KMS-11 (cell line): ENCODE measurements at regions not wholly inside any gene's neighbourhood (a gene's known extent, or its start where the extent isn't known, plus 50 kb on each side); places are given as distances from the start of the nearest gene placed in this dataset.

Experiments
- H2AFZ ChIP-seq: fragments of 200-600 bp; sonication (generic); 2 replicates; pipeline ENCODE4 v1.6.1; 2016; ENCODE audit warnings: antibody characterized with exemption, mixed run types, low read depth
- H3K27ac ChIP-seq: fragments of 200-600 bp; sonication (generic); 2 replicates; pipeline ENCODE4 v1.6.1; 2016; ENCODE audit warnings: mild to moderate bottlenecking, mixed run types
- H3K27me3 ChIP-seq: fragments of 200-600 bp; sonication (generic); 2 replicates; pipeline ENCODE4 v1.6.1; 2017; ENCODE audit warnings: mild to moderate bottlenecking, low read depth, mixed run types, moderate library complexity; ENCODE audit not compliant: insufficient read depth
- H3K36me3 ChIP-seq: fragments of 200-600 bp; sonication (generic); 2 replicates; pipeline ENCODE4 v1.6.1; 2017; ENCODE audit warnings: mild to moderate bottlenecking, mixed run types; ENCODE audit not compliant: insufficient read depth
- H3K4me1 ChIP-seq: fragments of 200-600 bp; sonication (generic); 2 replicates; pipeline ENCODE4 v1.6.1; 2016; ENCODE audit warnings: mild to moderate bottlenecking, low read depth, mixed run types; ENCODE audit not compliant: poor library complexity, severe bottlenecking
- H3K4me2 ChIP-seq: fragments of 200-600 bp; sonication (generic); 2 replicates; pipeline ENCODE4 v1.7.0; 2016; ENCODE audit warnings: mild to moderate bottlenecking, mixed run types
- H3K4me3 ChIP-seq: fragments of 200-600 bp; sonication (generic); IDR thresholded peaks from 2 replicates; pipeline ENCODE4 v1.6.1; 2017; ENCODE audit warnings: low read depth, low read length, mixed read lengths; ENCODE audit not compliant: insufficient read depth
- H3K79me2 ChIP-seq: fragments of 200-600 bp; sonication (generic); 2 replicates; pipeline ENCODE4 v1.6.1; 2016; ENCODE audit warnings: low read depth, mixed run types; ENCODE audit not compliant: insufficient read depth
- H3K9ac ChIP-seq: fragments of 200-600 bp; sonication (generic); 2 replicates; pipeline ENCODE4 v1.6.1; 2016; ENCODE audit warnings: mild to moderate bottlenecking, mixed run types
- H4K20me1 ChIP-seq: fragments of 200-600 bp; sonication (generic); 2 replicates; pipeline ENCODE4 v1.6.1; 2016; ENCODE audit warnings: mild to moderate bottlenecking, mixed run types; ENCODE audit not compliant: insufficient read depth
- TF ChIP-seq, protein P1 (sequence below): fragments of 200-600 bp; sonication (generic); conservative IDR thresholded peaks from 2 replicates; pipeline ENCODE4 v1.6.1; 2017; ENCODE audit warnings: low read depth, mild to moderate bottlenecking, antibody characterized with exemption, low read length, moderate library complexity, mixed read lengths

DNA sequence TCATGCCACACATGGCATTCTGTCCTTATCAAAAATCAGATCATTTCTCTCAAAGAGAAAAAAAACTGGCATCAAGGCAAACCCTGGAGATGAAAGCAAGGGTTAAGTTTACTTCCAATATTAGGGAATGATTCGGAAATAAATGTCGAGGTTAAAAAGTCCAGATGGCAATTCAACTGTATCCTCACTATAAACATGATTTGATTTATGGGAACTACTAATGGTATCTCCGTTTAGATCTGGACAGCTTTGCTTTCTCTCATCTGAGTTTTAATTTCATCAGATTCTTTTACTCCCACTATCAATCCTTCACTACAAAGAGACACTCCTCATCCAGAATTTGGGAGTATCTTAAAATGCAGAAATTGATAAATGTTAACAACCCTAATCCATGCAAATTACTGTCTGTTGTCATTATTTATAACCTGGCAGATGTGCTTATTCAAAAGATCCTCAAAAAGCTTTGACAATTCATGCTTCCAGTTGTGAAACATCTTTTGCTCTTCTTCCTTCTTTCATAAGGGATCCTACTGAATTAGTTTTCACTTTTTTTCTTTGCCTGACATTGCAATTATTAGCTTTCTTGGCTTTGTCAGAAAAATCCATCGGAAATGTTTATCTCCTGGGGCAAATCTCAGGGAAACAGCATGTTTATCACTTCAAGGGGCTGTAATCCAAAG, 903.2 kb downstream of the MCTP2 start:
- TF ChIP-seq, protein P1, sequence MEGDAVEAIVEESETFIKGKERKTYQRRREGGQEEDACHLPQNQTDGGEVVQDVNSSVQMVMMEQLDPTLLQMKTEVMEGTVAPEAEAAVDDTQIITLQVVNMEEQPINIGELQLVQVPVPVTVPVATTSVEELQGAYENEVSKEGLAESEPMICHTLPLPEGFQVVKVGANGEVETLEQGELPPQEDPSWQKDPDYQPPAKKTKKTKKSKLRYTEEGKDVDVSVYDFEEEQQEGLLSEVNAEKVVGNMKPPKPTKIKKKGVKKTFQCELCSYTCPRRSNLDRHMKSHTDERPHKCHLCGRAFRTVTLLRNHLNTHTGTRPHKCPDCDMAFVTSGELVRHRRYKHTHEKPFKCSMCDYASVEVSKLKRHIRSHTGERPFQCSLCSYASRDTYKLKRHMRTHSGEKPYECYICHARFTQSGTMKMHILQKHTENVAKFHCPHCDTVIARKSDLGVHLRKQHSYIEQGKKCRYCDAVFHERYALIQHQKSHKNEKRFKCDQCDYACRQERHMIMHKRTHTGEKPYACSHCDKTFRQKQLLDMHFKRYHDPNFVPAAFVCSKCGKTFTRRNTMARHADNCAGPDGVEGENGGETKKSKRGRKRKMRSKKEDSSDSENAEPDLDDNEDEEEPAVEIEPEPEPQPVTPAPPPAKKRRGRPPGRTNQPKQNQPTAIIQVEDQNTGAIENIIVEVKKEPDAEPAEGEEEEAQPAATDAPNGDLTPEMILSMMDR, result no peak
- H3K4me3 ChIP-seq, result no peak overlapping the region
- H2AFZ ChIP-seq, result no peak overlapping the region
- H3K9ac ChIP-seq, result no peak overlapping the region
- no peaks in the 10 kb centered on the region for H3K79me2 ChIP-seq
- H3K4me1 ChIP-seq, result no peaks in the 10 kb centered on the region
- H3K27me3 ChIP-seq, result no peaks in the 10 kb centered on the region
- H3K36me3 ChIP-seq, result no peaks in the 10 kb centered on the region
- no peak overlapping the region for H3K27ac ChIP-seq
- H4K20me1 ChIP-seq, result no peaks in the 10 kb centered on the region
- H3K4me2 ChIP-seq, result no peak overlapping the region

DNA sequence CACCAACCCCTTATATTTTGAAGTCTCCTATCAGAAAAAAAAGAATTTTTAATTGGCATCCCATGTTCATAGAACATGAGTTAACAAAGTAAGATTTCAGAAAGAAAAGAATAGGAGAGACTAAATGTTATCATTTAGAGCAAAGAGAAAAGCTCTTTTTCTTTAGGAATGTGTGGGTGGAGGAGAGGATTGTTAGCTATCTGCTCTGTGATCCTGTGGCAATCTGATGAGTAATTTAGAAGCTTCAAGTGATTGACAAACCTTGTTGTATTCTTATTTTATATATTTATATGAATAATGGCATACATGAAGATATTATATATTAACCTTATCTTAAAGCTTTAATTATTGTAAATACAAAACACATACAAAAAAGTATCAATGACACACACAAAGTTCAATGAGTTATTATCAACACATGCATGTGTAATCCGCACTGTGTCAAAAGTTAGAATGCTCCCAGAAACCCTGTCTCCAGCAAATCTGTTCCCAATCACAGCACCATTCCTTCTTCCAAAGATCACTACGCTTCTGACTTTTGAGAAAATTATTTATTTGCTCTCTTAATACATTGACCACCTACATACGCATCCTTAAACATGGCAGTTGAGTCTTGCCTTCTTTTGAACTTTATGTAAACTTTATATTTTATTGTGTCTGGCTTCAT, 907.4 kb downstream of the MCTP2 start:
- Histone ChIP-seq H3K4me2 (no peak overlapping the region), H3K79me2 (no peaks in the 10 kb centered on the region), H3K4me1 (no peaks in the 10 kb centered on the region), H3K27ac (no peak overlapping the region), H3K36me3 (no peaks in the 10 kb centered on the region), H3K4me3 (no peak overlapping the region), H3K9ac (no peak overlapping the region), H4K20me1 (no peaks in the 10 kb centered on the region), H2AFZ (no peak overlapping the region), H3K27me3 (no peaks in the 10 kb centered on the region)
- TF ChIP-seq, protein P1, result no peak

DNA sequence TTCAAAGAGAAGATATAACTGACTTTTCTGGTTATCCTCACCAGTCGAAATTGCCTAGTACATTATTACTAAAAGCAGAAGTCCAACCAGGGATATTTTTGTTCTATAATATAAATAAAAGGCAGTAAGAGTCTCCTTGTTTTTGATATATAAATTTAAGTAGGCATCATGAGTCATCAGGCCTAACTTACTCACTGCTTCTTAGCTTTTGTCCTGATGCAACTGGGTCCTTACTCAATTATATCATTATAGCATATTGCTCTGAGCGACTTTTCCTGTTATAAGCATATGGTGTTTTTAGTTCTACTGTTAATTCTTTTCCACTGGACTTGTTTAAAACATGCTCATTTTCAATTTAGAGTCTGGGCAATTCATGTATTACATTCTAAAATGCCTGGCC, 910.1 kb downstream of the MCTP2 start:
- no peak overlapping the region for H3K4me3 ChIP-seq
- no peaks in the 10 kb centered on the region for H3K4me1 ChIP-seq
- H2AFZ ChIP-seq, result no peak overlapping the region
- H3K36me3 ChIP-seq, result no peaks in the 10 kb centered on the region
- no peaks in the 10 kb centered on the region for H3K79me2 ChIP-seq
- no peak overlapping the region for H3K4me2 ChIP-seq
- no peaks in the 10 kb centered on the region for H4K20me1 ChIP-seq
- no peak overlapping the region for H3K27ac ChIP-seq
- no peak overlapping the region for H3K9ac ChIP-seq
- H3K27me3 ChIP-seq, result no peaks in the 10 kb centered on the region
- TF ChIP-seq, protein P1, result no peak

DNA sequence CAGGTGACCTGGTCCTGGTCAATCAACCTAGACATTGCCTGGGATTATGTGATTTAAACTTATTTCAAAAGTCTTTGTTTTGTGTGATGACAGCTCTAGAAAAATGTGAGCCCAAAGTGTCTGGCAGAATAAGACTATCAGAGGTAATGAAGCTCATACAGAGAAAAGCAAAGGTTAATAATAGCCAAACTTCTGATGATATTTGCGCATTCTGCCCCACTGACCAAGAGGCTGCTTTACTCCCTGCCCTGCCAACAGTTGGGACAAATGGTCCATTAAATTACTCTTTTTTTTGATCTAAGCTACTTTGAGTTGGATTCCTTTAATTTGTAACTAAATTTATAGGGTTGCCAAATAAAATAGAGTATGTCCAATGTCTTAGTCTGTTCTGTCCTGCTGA, 911.2 kb downstream of the MCTP2 start:
- Histone ChIP-seq H3K27ac (no peak overlapping the region), H3K27me3 (no peaks in the 10 kb centered on the region), H3K9ac (no peak overlapping the region), H3K36me3 (no peaks in the 10 kb centered on the region), H3K4me1 (no peaks in the 10 kb centered on the region), H3K4me2 (no peak overlapping the region), H2AFZ (no peak overlapping the region), H3K4me3 (no peak overlapping the region), H3K79me2 (no peaks in the 10 kb centered on the region), H4K20me1 (no peaks in the 10 kb centered on the region)
- TF ChIP-seq, protein P1, result no peak
